Fibroblast of skin of right biceps (primary cell): ENCODE measurements at regions not wholly inside any gene's neighbourhood (a gene's known extent, or its start where the extent isn't known, plus 50 kb on each side); places are given as distances from the start of the nearest gene placed in this dataset.

Experiments
- DNase-seq: peaks from one replicate; pipeline ENCODE4 v3.0.0-alpha.2; 2013

DNA sequence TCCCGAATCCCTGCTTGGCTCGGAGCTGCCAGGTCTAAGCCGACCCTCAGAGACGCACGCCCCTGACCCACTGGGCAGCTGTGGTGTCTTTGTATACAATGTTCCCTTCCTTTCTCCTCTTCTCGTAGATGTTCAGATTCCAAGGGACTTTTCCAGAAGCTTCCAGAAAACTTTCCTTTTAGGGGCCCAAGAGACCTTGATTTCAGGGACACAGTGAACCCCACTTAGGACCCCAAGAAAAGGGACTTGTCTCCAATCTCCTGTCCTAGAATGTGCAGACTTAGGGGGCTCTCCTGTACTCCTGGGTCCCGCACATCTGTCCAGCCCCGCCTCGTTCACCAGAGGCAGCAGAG is 103.5 kb downstream of the EDN3 start:
- no peak for DNase-seq

GRCh38 chr20:59404749-59405148 is 104.3 kb downstream of the EDN3 start:
- no peak for DNase-seq

DNA sequence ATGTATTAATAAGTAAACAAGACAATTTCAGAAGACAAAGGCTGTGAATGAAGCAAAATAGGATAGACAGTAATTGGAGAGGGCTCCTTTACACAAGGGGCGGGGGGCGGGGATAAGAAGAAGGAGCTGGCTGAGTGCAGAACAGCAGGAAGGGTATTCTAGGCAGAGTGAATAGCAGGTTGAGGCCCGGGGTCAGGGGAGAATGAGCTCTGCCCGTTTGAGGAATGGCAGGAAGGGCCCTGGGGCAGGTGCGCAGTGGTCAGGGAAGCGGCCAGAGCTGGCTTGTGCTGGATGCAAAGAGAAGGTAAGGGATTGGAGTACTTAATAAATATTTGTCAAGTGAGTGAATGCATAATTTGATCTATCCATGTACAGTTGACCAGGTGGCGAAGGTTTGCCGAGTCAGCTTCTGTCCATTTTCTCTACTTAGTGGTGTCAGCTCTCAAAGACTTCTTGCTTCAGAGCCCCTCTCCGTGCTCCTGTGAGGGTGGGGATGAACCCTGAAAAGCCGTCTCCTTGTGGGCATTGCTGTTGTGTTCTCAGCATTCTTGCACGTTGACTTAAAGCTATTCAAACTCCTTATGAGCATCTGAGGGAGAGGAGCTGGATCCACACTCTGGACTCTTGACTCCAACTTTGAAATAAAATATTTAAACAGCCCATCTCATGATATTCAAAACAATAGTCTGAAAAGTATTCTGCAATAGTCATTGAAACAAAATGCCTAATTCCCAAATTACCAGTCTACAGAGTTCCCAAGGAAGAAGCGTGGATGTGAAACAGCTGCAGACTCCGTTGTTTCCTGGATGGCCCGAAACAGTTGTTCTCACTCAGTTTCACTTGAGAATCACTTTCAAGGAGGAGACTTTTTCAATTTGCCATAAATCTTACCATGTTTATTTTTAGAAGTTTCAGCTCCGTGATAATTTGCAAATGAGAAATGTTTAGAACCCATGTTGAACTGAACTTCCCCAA is 105.1 kb downstream of the EDN3 start:
- no peak for DNase-seq

- no peak for DNase-seq
Measured at GRCh38 chr20:59406446-59406845, 106.0 kb downstream of the EDN3 start.

- DNase-seq: no peak
Measured at GRCh38 chr20:59411170-59411569, 110.8 kb downstream of the EDN3 start.

GRCh38 chr20:59411589-59411988 is 111.2 kb downstream of the EDN3 start:
- DNase-seq: no peak

- DNase-seq: no peak
Measured at GRCh38 chr20:59412181-59412580, 111.8 kb downstream of the EDN3 start.

GRCh38 chr20:59412875-59413284 is 112.5 kb downstream of the EDN3 start:
- no peak for DNase-seq

GRCh38 chr20:59413326-59413865 is 113.0 kb downstream of the EDN3 start:
- no peak for DNase-seq

DNA sequence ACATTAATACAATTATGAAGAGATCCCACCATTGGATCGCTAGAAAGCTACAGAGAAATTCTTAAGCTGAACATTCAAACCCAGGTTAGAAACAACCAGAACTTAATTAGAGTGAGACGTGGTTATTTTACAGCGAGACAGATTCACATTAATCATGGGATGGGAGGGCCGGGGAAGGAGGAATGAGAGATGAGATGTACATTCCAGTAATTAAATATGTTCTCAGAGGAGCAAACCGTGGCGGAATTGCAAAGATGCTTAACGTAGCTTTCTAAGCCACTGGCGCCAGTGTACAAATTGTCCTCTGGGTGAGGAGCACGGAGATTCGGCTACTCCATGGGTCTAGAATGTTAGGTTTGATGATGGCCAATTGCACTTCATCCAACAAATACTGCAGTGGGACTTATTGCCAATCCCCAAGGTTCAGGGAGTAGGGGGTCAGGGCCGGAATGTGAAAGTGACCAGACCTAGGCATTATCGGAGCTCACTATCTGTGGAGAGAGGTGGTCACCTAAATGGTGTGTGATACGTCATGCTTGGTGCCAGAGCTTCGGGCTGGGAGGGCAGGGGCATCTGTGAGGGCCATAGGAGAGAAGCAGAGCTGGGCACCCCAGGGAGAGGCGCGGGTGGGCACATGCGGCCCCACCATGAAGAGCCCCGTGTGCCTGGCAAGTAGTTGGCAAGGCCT is 114.7 kb downstream of the EDN3 start:
- peak; percentile 39 for DNase-seq

DNA sequence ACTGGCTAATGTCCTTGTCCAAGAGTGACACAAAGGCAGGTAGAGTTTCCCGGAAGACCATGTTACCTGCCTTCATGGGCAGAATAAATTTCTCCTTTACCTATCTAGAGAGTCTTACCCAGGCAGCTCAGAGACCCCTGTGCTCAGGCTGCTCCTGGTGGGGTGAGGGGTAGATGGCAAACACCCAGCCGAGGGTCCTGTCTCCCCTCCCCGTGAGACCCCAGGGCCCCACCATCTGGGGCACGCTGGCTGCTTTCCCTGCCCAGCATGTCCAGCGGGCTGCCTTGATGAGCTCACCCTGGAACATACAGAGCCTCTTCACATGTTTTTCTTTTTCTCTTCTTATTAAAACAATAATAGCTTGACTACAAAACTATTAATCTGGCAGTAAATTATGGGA is 116.5 kb downstream of the EDN3 start:
- DNase-seq: no peak

DNA sequence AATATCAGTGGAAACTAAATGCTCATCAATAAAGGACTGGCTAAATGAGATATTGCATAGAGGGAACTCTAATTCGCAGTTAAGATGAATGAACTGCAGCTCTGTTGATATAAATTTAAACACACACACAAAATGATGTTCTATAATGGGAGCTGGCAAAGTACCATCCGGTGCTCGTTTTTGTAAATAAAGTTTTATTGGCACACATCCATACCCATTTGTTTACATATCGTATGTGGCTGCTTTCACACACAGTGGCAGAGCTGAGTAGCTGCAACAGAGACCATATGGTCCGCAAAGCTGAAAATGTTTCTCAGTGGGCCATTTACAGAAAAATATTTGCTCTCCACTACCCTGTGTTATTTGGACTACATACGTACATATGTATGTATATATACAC is 120.7 kb downstream of the EDN3 start:
- no peak for DNase-seq

- no peak for DNase-seq
Measured at GRCh38 chr20:59421920-59422637, 121.7 kb downstream of the EDN3 start.

DNA sequence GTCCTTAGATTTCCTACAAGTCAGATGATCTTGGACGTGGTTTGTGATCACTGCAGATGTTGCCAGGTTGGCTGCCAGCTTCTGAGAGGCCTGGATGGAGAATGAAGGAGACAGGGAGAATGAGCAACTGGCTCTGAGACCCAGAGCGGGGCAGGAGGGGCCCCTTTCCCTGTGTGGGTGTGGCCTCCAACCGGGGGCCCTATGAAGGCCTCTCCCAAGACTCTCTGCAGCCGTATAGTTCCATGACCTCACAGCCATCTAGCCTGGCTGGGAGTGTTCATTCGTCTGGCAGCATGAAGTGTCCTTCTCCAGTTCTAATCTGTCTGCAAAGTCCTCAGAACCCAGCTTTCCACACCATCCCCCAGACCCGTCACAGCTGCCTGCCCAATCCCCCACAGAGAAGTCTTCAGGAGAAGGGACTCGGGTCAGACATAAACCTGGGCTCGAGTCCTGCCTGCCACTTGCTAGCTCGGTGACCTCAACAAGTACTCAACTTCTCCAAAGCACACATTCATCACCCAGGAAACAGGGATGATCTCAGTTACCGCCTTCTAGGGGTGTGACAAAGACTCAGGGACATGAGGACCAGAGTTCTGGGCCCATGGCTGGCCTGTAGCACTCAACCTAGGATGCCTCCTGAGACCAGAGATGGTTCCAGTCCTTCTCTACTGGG is 122.6 kb downstream of the EDN3 start:
- no peak for DNase-seq

DNA sequence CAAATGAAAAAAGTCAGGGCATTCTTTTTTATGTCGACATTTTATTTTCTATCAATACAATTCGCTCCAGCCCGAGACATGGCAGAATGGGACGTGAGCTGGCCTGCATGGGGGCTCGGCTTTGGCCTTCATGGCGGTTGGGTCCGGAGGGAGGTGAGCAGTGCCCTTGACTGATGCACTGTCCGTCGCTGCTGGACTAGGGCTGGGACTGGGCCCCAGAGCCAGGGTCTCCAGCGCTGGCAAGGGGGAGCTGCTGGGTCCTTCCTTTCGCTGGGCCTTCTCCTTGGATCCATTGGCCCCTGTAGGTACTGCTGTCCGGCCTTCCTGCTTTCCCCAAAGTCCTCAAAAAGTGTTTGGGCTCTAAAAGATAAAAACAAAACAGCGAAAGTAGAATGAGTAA is 124.6 kb downstream of the EDN3 start:
- no peak for DNase-seq

DNA sequence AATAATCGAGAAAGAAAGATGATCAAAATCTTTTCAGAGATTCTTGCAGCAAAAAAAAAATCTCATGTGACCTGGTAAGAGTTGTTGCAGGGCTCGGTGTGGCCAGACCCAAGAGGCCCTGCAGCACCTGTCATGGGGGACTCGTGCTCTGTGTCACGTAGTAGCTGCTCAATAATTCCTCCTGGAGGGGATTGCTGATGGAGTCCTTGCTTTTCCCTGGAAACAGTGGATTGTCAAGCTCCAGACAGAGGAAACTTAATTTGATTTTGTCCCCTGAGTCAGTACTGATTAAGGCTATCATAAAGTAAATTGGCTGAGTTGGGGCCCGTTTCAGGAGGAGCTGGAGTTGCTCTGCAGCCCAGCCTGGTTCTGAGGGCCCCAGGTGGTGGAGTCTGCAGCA is 125.2 kb downstream of the EDN3 start:
- DNase-seq: no peak

GRCh38 chr20:59428006-59428405 is 127.6 kb downstream of the EDN3 start:
- DNase-seq: no peak

- DNase-seq: no peak
Measured at GRCh38 chr20:59428441-59429205, 128.2 kb downstream of the EDN3 start.

GRCh38 chr20:59429396-59429795 is 129.0 kb downstream of the EDN3 start:
- DNase-seq: no peak

GRCh38 chr20:59431014-59431413 is 130.6 kb downstream of the EDN3 start:
- no peak for DNase-seq

DNA sequence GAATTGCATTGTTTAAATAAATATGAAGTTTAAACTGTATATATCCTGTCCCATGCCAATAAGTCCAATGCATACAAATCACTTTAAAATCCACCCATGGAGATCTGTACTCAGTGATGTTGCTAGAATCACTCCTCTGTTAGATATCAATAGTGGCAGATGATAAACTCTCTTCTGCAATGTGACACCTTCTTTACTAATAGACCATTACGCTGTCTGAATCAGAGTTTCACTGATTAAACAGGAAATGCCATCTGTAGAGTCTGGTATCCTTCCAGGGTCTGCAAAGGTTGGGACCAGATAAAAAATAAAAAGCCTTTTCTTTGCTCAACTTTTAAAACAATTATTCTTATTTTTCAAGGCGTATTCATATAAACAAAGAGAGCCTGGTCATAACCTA is 134.5 kb downstream of the EDN3 start:
- peak; percentile 63 for DNase-seq

DNA sequence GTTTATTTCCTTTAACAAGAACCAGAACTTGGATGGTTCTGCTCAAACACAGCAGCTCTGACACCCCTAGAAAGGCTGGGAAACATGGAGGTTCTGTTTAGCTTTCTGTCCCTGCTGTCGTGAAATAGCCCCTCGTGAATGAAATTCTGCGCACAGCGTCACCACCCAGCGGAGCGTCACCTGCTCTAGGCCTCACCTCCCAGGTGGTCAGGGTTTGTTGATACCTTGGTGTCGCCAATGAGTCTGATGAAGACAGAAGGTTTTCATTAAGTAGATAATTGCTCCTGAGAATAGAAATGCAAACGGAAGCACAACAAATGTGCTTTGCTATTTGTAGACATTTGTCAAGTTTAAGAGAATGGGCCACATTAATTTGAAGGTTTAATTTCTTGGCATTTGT is 135.1 kb downstream of the EDN3 start:
- DNase-seq: no peak
